ENCODE measurements at regions not wholly inside any gene's neighbourhood (a gene's known extent, or its start where the extent isn't known, plus 50 kb on each side); places are given as distances from the start of the nearest gene placed in this dataset.

- WGBS, 2 donors: 48 to 63% methylated on average over 1 of the region's 1 CpG
- no peak overlapping the region for H3K4me3 ChIP-seq
- H3K27me3 ChIP-seq: no peaks in the 10 kb centered on the region
- H3K27ac ChIP-seq: no peak overlapping the region
- TF ChIP-seq CTCF (IDR thresholded peaks at IDR 0.05) (no peak), POLR2A (IDR thresholded peaks at IDR 0.05) (no peak), EP300 (IDR thresholded peaks at IDR 0.05) (no peak), POLR2AphosphoS5 (IDR thresholded peaks at IDR 0.05) (no peak)
- no peak for DNase-seq
- H3K9me3 ChIP-seq: no peaks in the 10 kb centered on the region
- H3K36me3 ChIP-seq: no peaks in the 10 kb centered on the region
- no peaks in the 10 kb centered on the region for H3K4me1 ChIP-seq
- ATAC-seq (ENCODE audit: low FRiP score in 2 of 2): no peak
These were observed 188.5 kb downstream of the ADRA2A start for GRCh38 chr10:111265341-111265740.

DNA sequence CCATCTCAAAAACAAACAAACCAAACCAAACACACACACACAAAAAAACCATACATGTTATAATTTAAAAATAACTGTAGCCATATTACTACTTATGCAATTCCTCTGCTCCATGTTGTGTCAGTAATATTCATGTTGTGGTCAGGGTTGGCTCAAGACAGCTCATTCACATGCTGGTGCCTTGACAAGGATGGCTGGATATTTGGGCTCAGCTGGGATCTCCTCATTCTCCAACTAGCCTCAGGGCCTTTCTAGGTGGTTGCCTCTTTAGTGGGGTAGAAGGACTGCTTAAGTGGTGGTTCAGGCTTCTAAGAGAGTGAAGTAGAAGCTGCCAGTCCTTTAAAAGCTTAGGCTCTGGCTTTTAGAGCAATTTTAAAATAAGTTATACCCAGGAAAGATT is 189.3 kb downstream of the ADRA2A start:
- Histone ChIP-seq H3K36me3 (no peaks in the 10 kb centered on the region), H3K4me1 (no peaks in the 10 kb centered on the region), H3K4me3 (no peak overlapping the region), H3K27me3 (no peaks in the 10 kb centered on the region), H3K9me3 (no peaks in the 10 kb centered on the region), H3K27ac (no peak overlapping the region)
- ATAC-seq (ENCODE audit: low FRiP score in 2 of 2) (no peak), DNase-seq (no peak)
- no peak for TF ChIP-seq EP300 (IDR thresholded peaks at IDR 0.05)
- TF ChIP-seq POLR2A (IDR thresholded peaks at IDR 0.05): no peak

GRCh38 chr10:111267673-111268072 is 190.8 kb downstream of the ADRA2A start:
- TF ChIP-seq POLR2A (IDR thresholded peaks at IDR 0.05) (no peak), CTCF (IDR thresholded peaks at IDR 0.05) (no peak), EP300 (IDR thresholded peaks at IDR 0.05) (no peak), POLR2AphosphoS5 (IDR thresholded peaks at IDR 0.05) (no peak)
- DNase-seq (no peak), ATAC-seq (ENCODE audit: low FRiP score in 2 of 2) (no peak)
- Histone ChIP-seq H3K27me3 (no peaks in the 10 kb centered on the region), H3K27ac (no peak overlapping the region), H3K36me3 (no peaks in the 10 kb centered on the region), H3K9me3 (no peaks in the 10 kb centered on the region), H3K4me3 (no peak overlapping the region), H3K4me1 (no peaks in the 10 kb centered on the region)
- 50 to 56% methylated on average over 7 of the region's 7 CpGs for WGBS, 2 donors

DNA sequence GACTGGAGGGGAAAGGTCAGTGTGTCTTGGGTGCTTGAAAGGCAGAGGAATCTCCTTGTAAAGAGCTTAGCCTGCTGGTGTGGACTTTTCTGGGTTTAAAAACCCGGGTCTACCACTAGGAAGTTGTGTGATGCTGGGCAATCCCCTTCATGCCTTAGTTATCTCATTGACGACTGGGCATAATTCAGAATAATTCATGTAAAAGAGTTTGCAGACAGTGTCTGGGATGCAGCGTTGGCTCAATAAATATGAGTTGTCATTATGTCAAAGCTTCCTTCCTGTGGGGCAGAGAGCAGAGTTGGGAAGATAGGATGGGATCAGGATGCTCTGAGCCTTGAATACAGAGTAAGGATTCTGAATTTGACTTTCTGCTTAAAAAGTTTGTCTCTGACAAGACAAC is 196.4 kb downstream of the ADRA2A start:
- Histone ChIP-seq H3K4me1 (no peaks in the 10 kb centered on the region), H3K9me3 (no peaks in the 10 kb centered on the region), H3K36me3 (no peaks in the 10 kb centered on the region), H3K27ac (no peak overlapping the region), H3K4me3 (no peak overlapping the region), H3K27me3 (no peaks in the 10 kb centered on the region)
- no peak for TF ChIP-seq POLR2AphosphoS5 (IDR thresholded peaks at IDR 0.05)
- no peak for TF ChIP-seq POLR2A (IDR thresholded peaks at IDR 0.05)
- TF ChIP-seq CTCF (IDR thresholded peaks at IDR 0.05): no peak
- no peak for TF ChIP-seq EP300 (IDR thresholded peaks at IDR 0.05)
- DNase-seq (no peak), ATAC-seq (ENCODE audit: low FRiP score in 2 of 2) (no peak)
- WGBS, 2 donors: 45 to 47% methylated on average over 3 of the region's 3 CpGs

DNA sequence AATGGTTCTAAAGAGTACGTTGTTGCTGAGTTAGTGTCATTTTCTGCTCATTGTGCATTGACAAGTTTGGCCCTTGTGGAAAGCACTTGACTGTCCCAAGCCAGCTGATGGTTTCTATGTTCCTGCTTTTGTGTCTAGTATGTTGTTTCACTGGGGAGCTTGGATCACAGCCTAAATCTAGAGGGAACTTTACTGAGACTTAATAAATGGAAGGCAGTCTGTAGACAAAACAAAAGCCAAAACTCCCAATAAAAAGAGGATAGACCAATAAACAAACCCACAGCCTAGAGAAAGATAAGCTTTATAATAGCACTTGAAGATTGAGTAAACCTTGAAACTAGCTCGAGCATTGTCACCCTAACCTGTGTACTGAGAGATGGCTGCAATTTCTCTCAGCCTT is 196.8 kb downstream of the ADRA2A start:
- WGBS, 2 donors: 53 to 55% methylated on average over 2 of the region's 2 CpGs
- no peak overlapping the region for H3K27ac ChIP-seq
- no peaks in the 10 kb centered on the region for H3K27me3 ChIP-seq
- H3K9me3 ChIP-seq: no peaks in the 10 kb centered on the region
- no peaks in the 10 kb centered on the region for H3K4me1 ChIP-seq
- TF ChIP-seq POLR2AphosphoS5 (IDR thresholded peaks at IDR 0.05): no peak
- TF ChIP-seq POLR2A (IDR thresholded peaks at IDR 0.05): no peak
- TF ChIP-seq EP300 (IDR thresholded peaks at IDR 0.05): no peak
- TF ChIP-seq CTCF (IDR thresholded peaks at IDR 0.05): no peak
- H3K4me3 ChIP-seq: no peak overlapping the region
- no peak for ATAC-seq (ENCODE audit: low FRiP score in 2 of 2)
- no peak for DNase-seq
- no peaks in the 10 kb centered on the region for H3K36me3 ChIP-seq

Data from upper lobe of left lung (tissue), 6 donors.